ENCODE measurements at regions not wholly inside any gene's neighbourhood (a gene's known extent, or its start where the extent isn't known, plus 50 kb on each side); places are given as distances from the start of the nearest gene placed in this dataset.
"Not testable (repeated sequence)": the region's sequence is repeated elsewhere in the genome, so short reads cannot be mapped to it uniquely, and the experiment has no call there.

DNA sequence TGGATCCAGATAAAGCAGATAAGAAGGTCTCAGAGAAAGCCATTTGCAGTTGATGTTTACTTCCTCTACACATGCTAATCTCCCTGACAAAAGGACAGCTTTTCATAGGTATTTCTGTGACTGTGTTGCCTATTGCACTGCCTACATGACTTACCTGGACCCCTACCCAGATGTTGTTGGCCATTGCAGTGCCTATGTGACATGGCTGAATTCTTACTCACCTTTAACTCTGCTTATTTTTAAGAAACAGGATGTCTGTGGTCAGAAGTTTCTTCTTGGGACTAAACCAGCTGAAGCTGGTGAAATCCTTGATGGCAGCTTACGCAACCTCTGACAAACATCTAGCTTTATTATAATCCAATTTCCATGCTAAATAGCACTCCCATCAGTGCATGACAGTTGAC is 50.7 kb downstream of the PPIAL4D start:
- DNase-seq, result peak; percentile 33

DNA sequence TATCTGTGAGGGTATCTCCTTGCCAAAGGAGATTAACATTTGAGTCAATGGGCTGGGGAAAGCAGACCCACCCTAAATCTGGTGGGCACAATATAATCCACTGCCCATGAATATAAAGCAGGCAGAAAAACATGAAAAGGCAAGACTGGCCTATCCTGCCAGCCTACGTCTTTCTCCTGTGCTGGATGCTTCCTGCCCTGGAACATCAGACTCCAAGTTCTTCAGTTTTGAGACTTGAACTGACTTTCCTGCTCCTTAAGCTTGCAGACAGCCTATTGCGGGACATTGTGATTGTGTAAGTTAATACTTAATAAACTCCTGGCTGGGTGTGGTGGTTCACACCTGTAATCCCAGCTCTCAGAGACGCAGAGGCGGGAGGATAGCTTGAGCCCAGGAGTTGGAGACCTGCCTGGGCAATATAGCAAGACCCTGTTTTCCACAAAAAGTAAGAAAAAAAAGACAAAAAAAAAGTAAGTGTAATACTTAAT is 52.4 kb downstream of the PPIAL4D start:
- DNase-seq, result not testable (repeated sequence)

DNA sequence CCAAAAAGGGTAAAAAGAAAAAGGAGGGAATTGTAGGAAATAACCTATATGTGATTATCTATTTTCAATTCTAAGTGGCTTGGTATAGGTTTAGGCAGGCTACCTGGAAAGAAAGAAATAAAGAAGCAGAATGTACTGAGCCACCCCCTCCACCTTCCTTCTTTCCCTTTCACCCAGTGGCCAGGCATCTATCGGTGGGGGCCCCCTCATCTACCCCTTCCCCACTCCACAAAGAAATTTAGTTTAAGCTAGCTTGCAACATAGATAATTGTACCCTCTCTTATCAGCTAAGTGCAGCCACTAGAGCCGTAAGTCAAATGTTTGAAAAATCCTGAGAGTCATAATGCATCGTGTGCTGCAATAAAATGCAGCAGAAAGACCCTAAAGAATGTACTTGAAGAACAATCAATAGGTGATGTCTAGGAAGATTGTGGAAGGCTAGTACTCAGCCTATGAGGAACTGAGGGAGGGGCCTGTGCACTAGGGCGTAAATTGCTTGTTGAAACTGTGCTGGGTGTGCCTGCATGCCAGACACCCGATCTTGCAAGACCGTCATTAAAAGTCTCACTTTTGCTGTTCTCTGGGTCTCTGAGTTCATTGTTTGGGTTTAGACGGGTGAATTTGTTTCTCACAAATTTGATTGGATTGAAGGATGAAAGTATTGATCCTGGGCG is 53.0 kb downstream of the PPIAL4D start:
- not testable (repeated sequence) for DNase-seq

DNA sequence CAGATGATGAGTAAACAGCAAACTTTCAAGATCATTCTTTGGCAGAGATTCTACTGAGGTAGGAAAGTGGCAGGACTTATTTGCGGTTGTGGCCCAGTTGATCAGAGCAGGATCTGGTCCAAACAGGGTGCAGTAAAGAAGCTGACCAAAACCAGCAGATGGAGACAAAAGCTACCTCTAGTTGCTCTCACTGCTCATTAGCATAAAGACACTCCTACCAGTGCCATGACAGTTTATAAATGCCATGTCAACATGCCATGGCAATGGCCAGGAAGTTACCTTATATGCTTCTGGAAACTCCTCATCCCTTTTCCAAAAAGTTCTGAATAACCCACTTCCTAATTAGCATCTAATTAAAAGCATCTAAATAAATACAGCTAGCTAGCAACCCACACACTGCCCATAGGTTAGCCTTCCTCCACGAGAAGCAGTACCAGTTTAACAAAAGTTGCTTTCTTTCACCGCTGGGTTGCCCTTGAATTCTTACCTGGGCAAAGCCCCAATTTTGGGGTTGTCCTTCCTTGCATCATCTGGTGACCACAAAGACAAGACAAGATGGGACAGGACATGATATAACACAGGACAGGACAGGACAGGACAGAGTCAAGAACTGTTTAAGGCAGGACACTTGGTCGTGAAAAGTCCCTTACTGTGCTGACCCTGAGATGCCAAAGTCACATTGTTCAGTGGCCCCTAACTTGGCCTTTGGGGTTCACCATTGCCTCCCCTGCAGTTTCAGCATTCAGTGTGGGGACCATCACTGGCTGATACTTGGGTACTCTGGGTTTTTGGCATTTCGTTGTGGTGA is 59.2 kb downstream of the PPIAL4D start:
- DNase-seq, result not testable (repeated sequence)

DNA sequence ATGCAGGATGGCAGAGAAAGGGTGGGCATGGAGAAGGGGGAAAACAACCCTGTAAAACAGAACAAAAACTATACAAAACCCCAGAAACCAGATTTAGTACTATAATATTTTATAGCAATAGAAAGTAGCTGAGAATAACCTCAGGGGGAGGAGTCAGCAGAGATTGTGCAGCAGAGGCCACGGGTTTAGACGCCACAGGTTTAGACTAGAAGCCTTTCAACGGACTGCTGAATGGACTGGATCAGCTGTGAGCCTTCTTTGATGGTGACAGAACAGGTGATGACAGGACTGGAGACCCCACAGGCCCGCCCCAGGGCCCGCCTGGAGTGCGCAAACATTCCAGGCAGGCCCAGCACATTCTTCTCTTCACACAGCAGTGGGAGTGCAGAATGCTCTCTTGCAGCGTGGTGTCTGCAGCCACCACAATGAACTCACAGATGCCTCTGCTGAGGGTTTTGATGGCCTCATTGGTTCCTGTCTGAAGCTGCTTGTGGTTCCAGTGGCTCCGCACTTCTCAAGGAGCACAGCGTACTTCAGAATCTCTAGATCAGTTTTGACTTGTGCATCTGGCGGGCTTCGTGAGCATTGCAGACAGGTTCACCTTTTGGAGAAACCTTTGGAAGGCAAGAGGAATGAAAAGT is 65.6 kb downstream of the PPIAL4D start:
- peak; percentile 23 for DNase-seq

DNA sequence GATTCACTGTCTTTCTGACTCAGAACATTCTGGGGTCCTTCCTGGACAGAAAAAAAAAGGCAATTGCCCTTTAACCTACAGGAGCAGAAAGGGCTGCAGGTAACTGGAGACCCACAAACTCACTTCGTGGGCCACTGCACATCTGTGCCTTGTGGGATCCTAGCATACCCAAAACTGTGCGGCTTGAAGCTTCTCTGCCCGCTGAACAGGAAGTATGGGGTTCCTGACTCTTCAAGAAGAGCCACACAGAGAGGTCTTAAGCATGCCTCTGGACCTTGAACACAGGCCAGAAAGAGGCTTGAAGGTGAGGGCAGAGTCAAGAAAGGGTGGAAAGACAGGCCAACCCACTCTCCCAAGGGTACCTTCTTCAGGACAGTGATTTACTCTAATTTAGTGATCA is 67.6 kb downstream of the PPIAL4D start:
- DNase-seq, result not testable (repeated sequence)

DNA sequence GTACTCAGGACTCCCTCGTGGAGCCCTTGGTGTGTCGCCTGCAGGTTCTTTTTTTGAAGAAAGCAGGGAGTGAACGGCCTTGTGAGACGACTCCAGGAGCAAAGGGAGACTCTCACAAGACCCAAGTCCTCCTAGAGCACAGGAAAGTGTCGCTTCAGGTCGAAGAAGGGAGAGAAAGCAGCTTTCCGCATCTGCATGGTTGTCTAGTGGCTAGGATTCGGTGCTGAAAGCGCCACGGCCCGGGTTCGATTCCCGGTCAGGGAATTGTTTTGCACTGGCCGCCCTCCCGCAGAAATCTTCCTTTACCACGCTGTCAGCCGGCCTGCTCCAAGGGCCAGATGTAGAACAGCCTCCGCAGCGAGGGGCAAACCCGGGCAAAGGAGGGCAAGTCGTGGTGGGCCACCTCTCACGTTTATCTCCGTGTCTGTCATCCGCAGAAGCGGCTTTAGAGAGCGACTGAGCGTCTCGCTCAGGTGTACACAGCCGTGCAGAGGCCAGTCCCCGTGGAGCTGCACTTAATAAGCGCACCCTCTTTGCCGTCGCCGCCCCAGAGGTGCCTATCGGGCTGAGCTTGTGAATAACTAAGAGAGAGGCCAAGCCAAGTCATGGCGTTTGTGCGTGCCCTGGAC is 72.6 kb downstream of the FAM72D start:
- not testable (repeated sequence) for DNase-seq

DNA sequence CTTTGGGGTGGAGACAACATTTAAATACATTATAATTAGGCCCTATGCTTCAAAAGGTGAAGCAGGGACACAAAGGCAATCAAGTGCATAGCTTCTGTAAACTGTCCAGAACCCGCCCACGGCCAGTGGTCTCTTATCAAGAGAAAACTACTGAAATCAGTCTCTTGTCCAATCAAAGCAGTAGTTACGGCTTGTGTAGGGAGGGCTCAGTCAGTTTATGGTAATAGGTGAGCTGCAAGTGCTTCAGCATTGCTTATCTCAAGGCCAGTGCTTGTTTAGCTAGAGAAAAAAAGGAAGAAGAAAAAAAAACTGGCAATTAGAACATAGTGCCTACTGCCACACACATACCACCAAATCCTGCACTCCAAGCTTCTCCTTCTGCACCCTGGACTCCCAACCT is 68.6 kb downstream of the FAM72D start:
- DNase-seq, result not testable (repeated sequence)

Data from activated CD4-positive, alpha-beta T cell treated with anti-CD3 and anti-CD28 coated beads, Interleukin-2, Interleukin-6, amounts not matched to agents 100 ng/mL and 50 ng/mL, durations not matched to agents 16 hours and 8 hours (primary cell).